ENCODE measurements at regions not wholly inside any gene's neighbourhood (a gene's known extent, or its start where the extent isn't known, plus 50 kb on each side); places are given as distances from the start of the nearest gene placed in this dataset.
"Not testable (repeated sequence)": the region's sequence is repeated elsewhere in the genome, so short reads cannot be mapped to it uniquely, and the experiment has no call there.

GRCh38 chr6:11471261-11471660 is 66.3 kb upstream of the TMEM170B start:
- Histone ChIP-seq H3K36me3 (ENCODE audit: insufficient read depth, low read length) (no peaks in the 10 kb centered on the region), H3K4me3 (ENCODE audit: low read length) (no peak overlapping the region), H3K27me3 (ENCODE audit: insufficient read depth, low read length) (no peaks in the 10 kb centered on the region), H3K4me1 (ENCODE audit: insufficient read depth, low read length) (no peaks in the 10 kb centered on the region), H3K9ac (ENCODE audit: low read depth, low read length) (no peak overlapping the region), H3K27ac (ENCODE audit: low read depth, low read length) (no peak overlapping the region), H3K9me3 (ENCODE audit: insufficient read depth, low read depth, low read length) (no peaks in the 10 kb centered on the region)
- 78% methylated on average over 4 of the region's 4 CpGs for WGBS

- Histone ChIP-seq H3K9ac (ENCODE audit: low read depth, low read length) (no peak overlapping the region), H3K27me3 (ENCODE audit: insufficient read depth, low read length) (no peaks in the 10 kb centered on the region), H3K4me3 (ENCODE audit: low read length) (no peak overlapping the region), H3K4me1 (ENCODE audit: insufficient read depth, low read length) (no peaks in the 10 kb centered on the region), H3K9me3 (ENCODE audit: insufficient read depth, low read depth, low read length) (no peaks in the 10 kb centered on the region), H3K27ac (ENCODE audit: low read depth, low read length) (no peak overlapping the region), H3K36me3 (ENCODE audit: insufficient read depth, low read length) (no peaks in the 10 kb centered on the region)
- 96% methylated on average over 1 of the region's 1 CpG for WGBS
Measured at GRCh38 chr6:11469684-11470083, 67.9 kb upstream of the TMEM170B start.

GRCh38 chr6:11468271-11468670 is 69.3 kb upstream of the TMEM170B start:
- not testable (repeated sequence) for H3K27me3 ChIP-seq (ENCODE audit: insufficient read depth, low read length); H3K27ac ChIP-seq (ENCODE audit: low read depth, low read length); H3K36me3 ChIP-seq (ENCODE audit: insufficient read depth, low read length); H3K4me3 ChIP-seq (ENCODE audit: low read length); H3K4me1 ChIP-seq (ENCODE audit: insufficient read depth, low read length); H3K9ac ChIP-seq (ENCODE audit: low read depth, low read length); H3K9me3 ChIP-seq (ENCODE audit: insufficient read depth, low read depth, low read length)
- 96% methylated on average over 4 of the region's 4 CpGs for WGBS

GRCh38 chr6:11467364-11467763 is 70.2 kb upstream of the TMEM170B start:
- Histone ChIP-seq H3K27me3 (ENCODE audit: insufficient read depth, low read length) (no peaks in the 10 kb centered on the region), H3K9me3 (ENCODE audit: insufficient read depth, low read depth, low read length) (no peaks in the 10 kb centered on the region), H3K36me3 (ENCODE audit: insufficient read depth, low read length) (no peaks in the 10 kb centered on the region), H3K27ac (ENCODE audit: low read depth, low read length) (no peak overlapping the region), H3K9ac (ENCODE audit: low read depth, low read length) (no peak overlapping the region), H3K4me1 (ENCODE audit: insufficient read depth, low read length) (no peaks in the 10 kb centered on the region), H3K4me3 (ENCODE audit: low read length) (no peak overlapping the region)

GRCh38 chr6:11463398-11463780 is 74.2 kb upstream of the TMEM170B start:
- WGBS, result 96% methylated on average over 3 of the region's 4 CpGs
- Histone ChIP-seq H3K9me3 (ENCODE audit: insufficient read depth, low read depth, low read length) (no peaks in the 10 kb centered on the region), H3K4me1 (ENCODE audit: insufficient read depth, low read length) (no peaks in the 10 kb centered on the region)

GRCh38 chr6:11462742-11463397 is 74.7 kb upstream of the TMEM170B start:
- no peaks in the 10 kb centered on the region for H3K36me3 ChIP-seq (ENCODE audit: insufficient read depth, low read length)
- 73% methylated on average over 7 of the region's 11 CpGs for WGBS
- no peaks in the 10 kb centered on the region for H3K27me3 ChIP-seq (ENCODE audit: insufficient read depth, low read length)
- no peak overlapping the region for H3K9ac ChIP-seq (ENCODE audit: low read depth, low read length)
- no peaks in the 10 kb centered on the region for H3K4me1 ChIP-seq (ENCODE audit: insufficient read depth, low read length)
- H3K9me3 ChIP-seq (ENCODE audit: insufficient read depth, low read depth, low read length), result no peaks in the 10 kb centered on the region
- no peak overlapping the region for H3K4me3 ChIP-seq (ENCODE audit: low read length)
- H3K27ac ChIP-seq (ENCODE audit: low read depth, low read length), result no peak overlapping the region

More at GRCh38 chr6:11463398-11463780, 74.2 kb upstream of the TMEM170B start:
- Histone ChIP-seq H3K27me3 (ENCODE audit: insufficient read depth, low read length) (no peaks in the 10 kb centered on the region), H3K36me3 (ENCODE audit: insufficient read depth, low read length) (no peaks in the 10 kb centered on the region), H3K9ac (ENCODE audit: low read depth, low read length) (no peak overlapping the region), H3K27ac (ENCODE audit: low read depth, low read length) (no peak overlapping the region), H3K4me3 (ENCODE audit: low read length) (no peak overlapping the region)

- Histone ChIP-seq H3K27ac (ENCODE audit: low read depth, low read length) (no peak overlapping the region), H3K9ac (ENCODE audit: low read depth, low read length) (no peak overlapping the region), H3K27me3 (ENCODE audit: insufficient read depth, low read length) (no peaks in the 10 kb centered on the region), H3K36me3 (ENCODE audit: insufficient read depth, low read length) (no peaks in the 10 kb centered on the region), H3K4me3 (ENCODE audit: low read length) (no peak overlapping the region), H3K9me3 (ENCODE audit: insufficient read depth, low read depth, low read length) (no peaks in the 10 kb centered on the region), H3K4me1 (ENCODE audit: insufficient read depth, low read length) (no peaks in the 10 kb centered on the region)
- WGBS, result 90% methylated on average over 7 of the region's 7 CpGs
Measured at GRCh38 chr6:11460837-11461661, 76.5 kb upstream of the TMEM170B start.

GRCh38 chr6:11460001-11460668 is 77.4 kb upstream of the TMEM170B start:
- Histone ChIP-seq H3K27me3 (ENCODE audit: insufficient read depth, low read length) (no peaks in the 10 kb centered on the region), H3K9me3 (ENCODE audit: insufficient read depth, low read depth, low read length) (no peaks in the 10 kb centered on the region), H3K4me3 (ENCODE audit: low read length) (no peak overlapping the region), H3K9ac (ENCODE audit: low read depth, low read length) (no peak overlapping the region), H3K36me3 (ENCODE audit: insufficient read depth, low read length) (no peaks in the 10 kb centered on the region), H3K4me1 (ENCODE audit: insufficient read depth, low read length) (no peaks in the 10 kb centered on the region), H3K27ac (ENCODE audit: low read depth, low read length) (no peak overlapping the region)
- WGBS, result 95% methylated on average over 4 of the region's 4 CpGs

- no peak overlapping the region for H3K9ac ChIP-seq (ENCODE audit: low read depth, low read length)
- 95% methylated on average over 2 of the region's 2 CpGs for WGBS
- no peaks in the 10 kb centered on the region for H3K36me3 ChIP-seq (ENCODE audit: insufficient read depth, low read length)
- no peaks in the 10 kb centered on the region for H3K9me3 ChIP-seq (ENCODE audit: insufficient read depth, low read depth, low read length)
- H3K4me3 ChIP-seq (ENCODE audit: low read length), result no peak overlapping the region
- H3K27me3 ChIP-seq (ENCODE audit: insufficient read depth, low read length), result no peaks in the 10 kb centered on the region
- H3K27ac ChIP-seq (ENCODE audit: low read depth, low read length), result no peak overlapping the region
- H3K4me1 ChIP-seq (ENCODE audit: insufficient read depth, low read length), result no peaks in the 10 kb centered on the region
Measured at GRCh38 chr6:11459079-11459610, 78.4 kb upstream of the TMEM170B start.

GRCh38 chr6:11458509-11458908 is 79.0 kb upstream of the TMEM170B start:
- H3K9ac ChIP-seq (ENCODE audit: low read depth, low read length), result no peak overlapping the region
- H3K27ac ChIP-seq (ENCODE audit: low read depth, low read length), result no peak overlapping the region
- no peaks in the 10 kb centered on the region for H3K27me3 ChIP-seq (ENCODE audit: insufficient read depth, low read length)
- no peaks in the 10 kb centered on the region for H3K9me3 ChIP-seq (ENCODE audit: insufficient read depth, low read depth, low read length)
- H3K4me1 ChIP-seq (ENCODE audit: insufficient read depth, low read length), result no peaks in the 10 kb centered on the region
- H3K4me3 ChIP-seq (ENCODE audit: low read length), result no peak overlapping the region
- WGBS, result 100% methylated on average over 1 of the region's 2 CpGs
- no peaks in the 10 kb centered on the region for H3K36me3 ChIP-seq (ENCODE audit: insufficient read depth, low read length)

GRCh38 chr6:11457422-11457821 is 80.1 kb upstream of the TMEM170B start:
- H3K9me3 ChIP-seq (ENCODE audit: insufficient read depth, low read depth, low read length); H3K27me3 ChIP-seq (ENCODE audit: insufficient read depth, low read length); H3K4me3 ChIP-seq (ENCODE audit: low read length); H3K4me1 ChIP-seq (ENCODE audit: insufficient read depth, low read length); H3K27ac ChIP-seq (ENCODE audit: low read depth, low read length); H3K36me3 ChIP-seq (ENCODE audit: insufficient read depth, low read length); H3K9ac ChIP-seq (ENCODE audit: low read depth, low read length): not testable (repeated sequence)
- WGBS, result 91% methylated on average over 6 of the region's 6 CpGs
